ENCODE measurements at regions not wholly inside any gene's neighbourhood (a gene's known extent, or its start where the extent isn't known, plus 50 kb on each side); places are given as distances from the start of the nearest gene placed in this dataset.

DNA sequence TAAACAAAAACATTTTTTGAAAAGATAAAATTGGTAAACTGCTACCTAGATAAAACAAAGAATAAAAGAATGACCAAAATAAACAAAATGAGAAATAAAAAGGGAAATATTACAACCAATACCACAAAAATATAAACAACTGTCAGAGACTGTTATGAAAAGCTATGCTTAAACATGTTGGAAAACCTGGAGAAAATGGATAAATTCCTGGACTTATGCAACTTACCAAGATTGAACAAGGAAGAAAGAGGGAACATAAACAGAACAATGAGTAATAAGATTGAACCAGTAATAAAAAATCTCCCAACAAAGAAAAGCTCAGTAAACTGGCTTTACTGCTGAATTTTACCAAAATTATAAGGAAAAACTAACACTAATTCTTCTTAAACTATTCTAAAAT is 518.7 kb downstream of the GRXCR1 start:
- no peaks in the 10 kb centered on the region for H3K4me1 ChIP-seq (ENCODE audit: control insufficient read depth, extremely low read depth, insufficient read depth, low read length)
- FAIRE-seq (no peak), DNase-seq (ENCODE audit: low read depth, low spot score) (no peak)
- no peaks in the 10 kb centered on the region for H3K36me3 ChIP-seq (ENCODE audit: control insufficient read depth in 2 of 2, extremely low read depth in 1 of 2, insufficient read depth in 2 of 2, low read length in 2 of 2)
- TF ChIP-seq, protein P1, sequence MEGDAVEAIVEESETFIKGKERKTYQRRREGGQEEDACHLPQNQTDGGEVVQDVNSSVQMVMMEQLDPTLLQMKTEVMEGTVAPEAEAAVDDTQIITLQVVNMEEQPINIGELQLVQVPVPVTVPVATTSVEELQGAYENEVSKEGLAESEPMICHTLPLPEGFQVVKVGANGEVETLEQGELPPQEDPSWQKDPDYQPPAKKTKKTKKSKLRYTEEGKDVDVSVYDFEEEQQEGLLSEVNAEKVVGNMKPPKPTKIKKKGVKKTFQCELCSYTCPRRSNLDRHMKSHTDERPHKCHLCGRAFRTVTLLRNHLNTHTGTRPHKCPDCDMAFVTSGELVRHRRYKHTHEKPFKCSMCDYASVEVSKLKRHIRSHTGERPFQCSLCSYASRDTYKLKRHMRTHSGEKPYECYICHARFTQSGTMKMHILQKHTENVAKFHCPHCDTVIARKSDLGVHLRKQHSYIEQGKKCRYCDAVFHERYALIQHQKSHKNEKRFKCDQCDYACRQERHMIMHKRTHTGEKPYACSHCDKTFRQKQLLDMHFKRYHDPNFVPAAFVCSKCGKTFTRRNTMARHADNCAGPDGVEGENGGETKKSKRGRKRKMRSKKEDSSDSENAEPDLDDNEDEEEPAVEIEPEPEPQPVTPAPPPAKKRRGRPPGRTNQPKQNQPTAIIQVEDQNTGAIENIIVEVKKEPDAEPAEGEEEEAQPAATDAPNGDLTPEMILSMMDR (optimal IDR thresholded peaks at IDR 0.05 in 1 of 3, IDR thresholded peaks at IDR 0.05 in 1 of 3, conservative IDR thresholded peaks at IDR 0.05 in 1 of 3; ENCODE audit: extremely low read depth in 1 of 3, insufficient read depth in 2 of 3, low read length in 3 of 3) = no peak
- no peak for TF ChIP-seq EZH2 (IDR thresholded peaks at IDR 0.05; ENCODE audit: low read length)
- H3K9ac ChIP-seq (ENCODE audit: control insufficient read depth, extremely low read depth, insufficient read depth, low read length) = no peak overlapping the region
- H2AFZ ChIP-seq (ENCODE audit: control insufficient read depth, low read length) = no peak overlapping the region
- H3K4me3 ChIP-seq (ENCODE audit: control insufficient read depth in 2 of 3, extremely low read depth in 1 of 3, insufficient read depth in 2 of 3, low read depth in 1 of 3, low read length in 3 of 3) = no peak overlapping the region
- H3K4me2 ChIP-seq (ENCODE audit: control insufficient read depth, extremely low read depth, insufficient read depth, low read depth, low read length) = no peak overlapping the region
- no peaks in the 10 kb centered on the region for H3K27me3 ChIP-seq (ENCODE audit: control insufficient read depth, extremely low read depth, insufficient read depth, low read length)
- H3K79me2 ChIP-seq (ENCODE audit: control insufficient read depth, insufficient read depth, low read length) = no peaks in the 10 kb centered on the region
- no peaks in the 10 kb centered on the region for H3K9me3 ChIP-seq (ENCODE audit: control insufficient read depth, low read depth, low read length)
- H3K27ac ChIP-seq (ENCODE audit: control insufficient read depth, insufficient read depth, low read length) = no peak overlapping the region
- no peaks in the 10 kb centered on the region for H4K20me1 ChIP-seq (ENCODE audit: control insufficient read depth, extremely low read depth, insufficient read depth, low read length)
- no peaks in the 10 kb centered on the region for H3K9me1 ChIP-seq (ENCODE audit: control insufficient read depth, extremely low read depth, insufficient read depth, low read length)
- dilution Hi-C loops (cut with MboI; ENCODE audit: extremely low pct_ligation_motif_present, low sequenced_read_pairs) = no loop called here

- Histone ChIP-seq H3K4me3 (ENCODE audit: control insufficient read depth in 2 of 3, extremely low read depth in 1 of 3, insufficient read depth in 2 of 3, low read depth in 1 of 3, low read length in 3 of 3) (no peak overlapping the region), H3K9ac (ENCODE audit: control insufficient read depth, extremely low read depth, insufficient read depth, low read length) (no peak overlapping the region), H2AFZ (ENCODE audit: control insufficient read depth, low read length) (no peak overlapping the region), H3K9me1 (ENCODE audit: control insufficient read depth, extremely low read depth, insufficient read depth, low read length) (no peaks in the 10 kb centered on the region), H3K27ac (ENCODE audit: control insufficient read depth, insufficient read depth, low read length) (no peak overlapping the region), H4K20me1 (ENCODE audit: control insufficient read depth, extremely low read depth, insufficient read depth, low read length) (no peaks in the 10 kb centered on the region), H3K36me3 (ENCODE audit: control insufficient read depth in 2 of 2, extremely low read depth in 1 of 2, insufficient read depth in 2 of 2, low read length in 2 of 2) (no peaks in the 10 kb centered on the region), H3K4me2 (ENCODE audit: control insufficient read depth, extremely low read depth, insufficient read depth, low read depth, low read length) (no peak overlapping the region), H3K27me3 (ENCODE audit: control insufficient read depth, extremely low read depth, insufficient read depth, low read length) (no peaks in the 10 kb centered on the region), H3K9me3 (ENCODE audit: control insufficient read depth, low read depth, low read length) (no peaks in the 10 kb centered on the region), H3K4me1 (ENCODE audit: control insufficient read depth, extremely low read depth, insufficient read depth, low read length) (no peaks in the 10 kb centered on the region), H3K79me2 (ENCODE audit: control insufficient read depth, insufficient read depth, low read length) (no peaks in the 10 kb centered on the region)
- DNase-seq (ENCODE audit: low read depth, low spot score) (no peak), FAIRE-seq (no peak)
- dilution Hi-C loops (cut with MboI; ENCODE audit: extremely low pct_ligation_motif_present, low sequenced_read_pairs) = no loop called here
- TF ChIP-seq EZH2 (IDR thresholded peaks at IDR 0.05; ENCODE audit: low read length) = no peak
- TF ChIP-seq, protein P1 (optimal IDR thresholded peaks at IDR 0.05 in 1 of 3, IDR thresholded peaks at IDR 0.05 in 1 of 3, conservative IDR thresholded peaks at IDR 0.05 in 1 of 3; ENCODE audit: extremely low read depth in 1 of 3, insufficient read depth in 2 of 3, low read length in 3 of 3) = no peak
Measured at GRCh38 chr4:43423276-43423675, 530.8 kb downstream of the GRXCR1 start.

Data from keratinocyte (primary cell).